GM18505 (cell line): ENCODE measurements at regions not wholly inside any gene's neighbourhood (a gene's known extent, or its start where the extent isn't known, plus 50 kb on each side); places are given as distances from the start of the nearest gene placed in this dataset.

Experiments used
- ATAC-seq: cut with Tn5 transposase; IDR thresholded peaks from one replicate; pipeline ENCODE4 v1.9.1; 2021; ENCODE audit not compliant: unreplicated experiment
- POLR2A ChIP-seq: IDR thresholded peaks from 4 replicates; pipeline ENCODE4 v1.6.1; 2011; ENCODE audit warnings: borderline replicate concordance; ENCODE audit not compliant: insufficient read depth, insufficient read length; ENCODE audit errors: extremely low read depth

DNA sequence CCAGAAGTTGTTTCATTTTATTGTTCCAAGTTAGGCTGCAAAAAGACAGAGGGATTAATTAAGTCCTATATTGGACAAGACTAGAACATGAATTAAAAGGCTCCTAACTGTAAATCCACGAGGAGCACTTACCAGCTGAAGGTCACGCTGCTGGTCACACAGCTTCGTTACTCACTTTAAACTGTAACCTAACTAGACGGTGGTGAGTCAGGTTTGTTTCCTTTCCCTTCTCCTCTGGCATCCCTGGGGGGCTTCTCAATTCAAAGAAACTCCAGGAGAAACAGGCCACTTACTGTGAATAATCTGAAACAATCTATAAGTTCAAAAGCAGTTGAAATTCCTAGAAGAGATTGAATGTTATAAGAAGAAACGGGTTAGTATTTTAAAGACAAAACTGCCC, 331.4 kb downstream of the BCAT1 start:
- no peak for TF ChIP-seq POLR2A
- no peak for ATAC-seq

DNA sequence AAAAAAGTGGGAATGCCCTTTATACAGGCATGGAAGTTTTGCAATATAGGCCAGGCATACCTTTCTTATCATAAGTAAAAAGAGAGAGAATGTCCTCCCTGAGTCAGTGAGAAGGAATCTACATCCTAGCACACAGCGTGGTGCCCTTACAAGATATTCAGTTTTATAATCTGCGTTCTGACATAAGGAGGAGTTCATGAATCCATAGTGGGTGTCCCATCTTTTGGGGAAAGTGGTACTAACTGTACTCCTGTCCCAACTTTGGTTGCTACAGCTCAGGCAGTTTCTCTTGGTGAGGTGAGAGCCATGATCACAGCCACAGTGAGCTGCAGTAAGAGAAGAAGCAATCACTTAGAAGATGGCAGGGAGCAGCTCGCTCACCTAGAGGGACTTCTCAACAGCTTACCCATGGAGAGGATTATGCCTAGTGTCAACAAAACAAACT, 332.9 kb downstream of the BCAT1 start:
- TF ChIP-seq POLR2A: no peak
- ATAC-seq: no peak

DNA sequence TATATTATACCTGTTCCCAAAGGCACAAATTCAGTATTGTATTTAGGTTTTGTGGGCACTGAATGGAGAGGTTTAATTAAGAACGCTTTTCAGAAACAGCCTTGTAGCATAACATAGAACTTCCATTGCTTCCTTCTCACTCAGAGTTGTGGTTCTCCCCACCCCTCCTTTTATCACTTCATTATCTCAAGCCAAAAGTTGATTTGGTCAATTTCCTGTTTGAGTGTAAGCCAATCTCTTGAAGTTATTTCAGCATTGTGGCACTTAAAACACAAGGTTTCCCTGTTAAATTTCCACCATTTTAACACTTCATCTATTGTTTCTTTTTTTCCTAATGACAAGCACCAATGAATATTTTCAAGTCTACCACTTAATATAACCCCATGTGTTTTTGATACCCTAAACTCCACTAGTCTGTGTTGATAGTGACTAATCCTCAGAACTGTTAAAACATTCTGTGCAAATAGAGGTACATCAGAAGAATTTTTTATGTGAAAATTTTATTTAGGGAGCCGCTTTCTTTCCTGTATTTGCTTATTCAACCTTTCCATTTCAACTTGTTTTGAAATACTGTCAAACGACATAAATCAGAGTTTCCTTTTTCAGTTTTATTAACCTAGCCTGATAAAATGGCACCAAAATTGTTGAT, 340.1 kb downstream of the BCAT1 start:
- TF ChIP-seq POLR2A: no peak
- no peak for ATAC-seq

DNA sequence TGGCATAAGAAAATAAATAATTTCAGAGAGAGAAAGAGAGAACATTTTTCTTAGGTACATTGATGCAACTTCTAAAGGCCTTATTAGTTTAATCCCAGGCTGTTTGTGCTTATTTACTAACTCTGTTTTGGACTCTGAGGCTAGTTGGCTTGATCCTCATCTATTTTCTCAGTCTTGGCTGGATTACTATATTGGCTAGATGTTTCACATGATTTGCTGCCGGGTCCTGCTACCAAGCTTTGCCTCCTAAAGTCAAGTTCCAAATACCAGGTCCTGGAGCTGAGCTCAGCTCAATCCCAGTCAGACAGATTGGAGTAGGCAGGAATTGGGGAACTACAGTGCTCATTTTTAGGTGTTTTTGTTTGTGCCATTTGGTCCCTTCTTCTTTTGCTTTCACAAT, 340.8 kb downstream of the BCAT1 start:
- no peak for ATAC-seq
- TF ChIP-seq POLR2A: no peak

DNA sequence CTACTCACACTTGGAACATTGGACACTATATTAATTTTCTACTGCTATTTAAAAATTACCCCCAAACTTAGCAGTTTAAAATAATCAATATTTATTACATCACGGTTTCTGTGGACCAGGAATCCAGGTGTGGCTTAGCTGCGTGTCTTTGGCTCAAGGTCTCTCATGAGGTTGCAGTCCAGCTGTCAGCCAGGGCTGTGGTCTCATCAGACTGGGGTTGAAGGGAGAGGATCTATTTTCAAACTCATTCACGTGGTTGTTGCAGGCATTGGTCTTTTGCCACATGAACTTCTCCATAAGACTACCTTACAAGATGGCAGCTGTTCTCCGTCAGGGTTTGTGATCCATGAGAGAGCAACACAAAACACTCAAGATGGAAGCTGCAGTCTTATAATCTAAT, 343.0 kb downstream of the BCAT1 start:
- TF ChIP-seq POLR2A: no peak
- no peak for ATAC-seq

DNA sequence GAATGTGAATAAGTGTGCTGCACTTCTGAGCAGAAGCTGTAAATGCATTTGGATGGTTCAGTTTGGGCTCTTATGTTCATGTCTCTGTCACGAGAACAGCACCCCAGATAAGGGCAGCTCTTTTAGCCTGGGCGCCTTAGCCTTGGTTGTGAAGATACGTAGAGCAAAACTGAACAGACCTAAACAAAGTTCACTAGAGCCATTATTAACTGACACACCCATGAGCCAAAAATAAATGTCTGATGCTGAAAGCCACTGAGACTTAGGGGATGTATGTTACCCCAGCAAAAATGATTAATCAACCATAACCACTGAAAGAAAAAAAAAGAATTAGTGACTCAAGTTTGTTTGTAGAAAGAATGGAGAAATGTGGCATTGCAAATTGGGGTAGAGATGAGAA, 343.4 kb downstream of the BCAT1 start:
- no peak for TF ChIP-seq POLR2A
- no peak for ATAC-seq

DNA sequence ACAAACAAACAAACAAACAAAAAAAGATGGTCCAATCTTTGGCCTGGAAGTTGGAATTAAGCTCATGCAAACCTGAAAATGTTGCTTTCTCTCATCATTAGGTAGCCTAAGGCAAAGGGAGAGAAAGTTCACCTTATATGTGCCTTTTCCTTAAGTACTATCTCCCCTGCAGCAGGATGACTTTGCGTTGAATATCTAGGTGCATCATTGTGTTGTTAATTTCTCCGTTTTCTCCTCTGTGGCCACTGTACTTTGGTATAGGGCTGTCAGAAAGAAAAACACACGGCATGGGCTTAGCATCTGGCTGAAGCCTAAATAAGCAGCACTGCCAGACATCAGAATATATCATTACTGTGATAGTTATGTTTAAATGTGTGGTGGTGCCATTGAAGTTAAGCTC, 345.5 kb downstream of the BCAT1 start:
- TF ChIP-seq POLR2A: no peak
- no peak for ATAC-seq

DNA sequence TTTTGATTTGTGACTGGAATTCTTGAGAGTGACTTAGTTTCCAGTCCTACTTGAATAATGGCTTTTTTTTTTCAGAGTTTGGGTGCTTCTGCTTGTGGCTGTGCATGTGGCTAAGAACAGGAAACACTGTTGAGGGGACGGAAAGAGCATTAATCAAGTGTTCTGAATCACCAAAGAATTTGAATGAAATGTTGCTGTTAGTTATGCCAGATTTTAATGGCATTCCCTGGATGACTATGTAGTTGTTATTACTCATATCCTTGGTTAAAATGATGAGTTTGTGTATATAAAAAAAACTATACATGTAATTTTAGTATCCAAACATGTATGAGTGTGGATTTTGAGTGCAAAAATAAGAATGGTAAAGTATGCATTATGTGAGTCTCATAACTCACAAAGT, 347.9 kb downstream of the BCAT1 start:
- no peak for ATAC-seq
- TF ChIP-seq POLR2A: no peak

DNA sequence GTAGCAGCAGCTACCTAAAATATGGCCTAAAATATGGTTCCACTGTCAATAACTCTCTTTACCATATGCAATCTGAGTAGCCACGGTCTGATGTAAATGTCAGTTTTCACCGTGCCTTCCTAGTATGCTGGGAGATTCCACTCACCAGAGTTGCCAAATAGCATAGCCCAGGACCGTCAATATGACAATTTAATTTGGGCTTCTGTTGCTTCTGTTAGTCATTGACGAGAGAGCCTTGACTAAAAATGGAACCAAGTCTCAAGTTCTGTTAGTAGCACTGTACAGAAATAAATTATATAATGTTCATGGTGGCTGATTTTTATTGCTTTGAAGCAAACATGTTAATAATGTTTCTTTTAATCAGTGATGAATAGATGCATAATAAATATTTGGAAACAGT, 348.4 kb downstream of the BCAT1 start:
- ATAC-seq: no peak
- TF ChIP-seq POLR2A: no peak

DNA sequence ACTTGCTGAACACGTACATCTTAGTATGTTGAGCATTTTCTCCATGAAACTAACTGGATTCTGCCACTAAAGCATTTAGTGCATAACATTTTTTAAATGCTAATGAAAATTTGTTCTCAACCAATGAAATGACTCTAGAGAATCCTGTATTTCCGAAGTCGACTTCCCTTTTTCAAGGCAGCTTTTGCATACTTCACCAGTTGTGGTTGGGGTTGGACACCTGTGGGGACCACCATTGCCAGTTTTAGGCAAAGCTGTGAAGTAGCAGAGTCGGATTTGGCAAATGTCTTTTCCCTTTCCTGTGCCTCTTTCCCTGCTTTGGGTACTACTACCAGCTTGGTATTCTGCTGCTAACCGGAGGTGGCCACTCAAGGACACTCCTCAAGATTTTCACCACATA, 349.2 kb downstream of the BCAT1 start:
- no peak for TF ChIP-seq POLR2A
- ATAC-seq: no peak

DNA sequence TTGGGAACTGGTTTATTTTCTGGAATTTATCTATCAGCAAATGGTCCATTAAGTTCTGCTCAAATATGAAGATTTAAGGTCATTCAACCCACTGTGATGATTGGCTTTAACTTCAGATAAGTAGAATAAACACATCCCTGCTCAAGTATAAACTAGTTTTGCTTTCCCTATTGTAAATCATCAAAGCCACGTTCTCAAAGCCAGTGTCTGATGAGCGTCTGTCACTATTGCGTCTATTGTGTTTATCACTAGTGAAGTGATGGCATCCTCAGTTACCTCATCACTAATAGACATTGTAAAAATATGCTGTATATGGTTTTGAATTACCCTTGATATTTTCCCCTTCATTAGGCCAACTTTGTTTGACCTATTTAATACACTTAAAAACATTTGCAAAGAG, 351.3 kb downstream of the BCAT1 start:
- ATAC-seq: no peak
- TF ChIP-seq POLR2A: no peak

DNA sequence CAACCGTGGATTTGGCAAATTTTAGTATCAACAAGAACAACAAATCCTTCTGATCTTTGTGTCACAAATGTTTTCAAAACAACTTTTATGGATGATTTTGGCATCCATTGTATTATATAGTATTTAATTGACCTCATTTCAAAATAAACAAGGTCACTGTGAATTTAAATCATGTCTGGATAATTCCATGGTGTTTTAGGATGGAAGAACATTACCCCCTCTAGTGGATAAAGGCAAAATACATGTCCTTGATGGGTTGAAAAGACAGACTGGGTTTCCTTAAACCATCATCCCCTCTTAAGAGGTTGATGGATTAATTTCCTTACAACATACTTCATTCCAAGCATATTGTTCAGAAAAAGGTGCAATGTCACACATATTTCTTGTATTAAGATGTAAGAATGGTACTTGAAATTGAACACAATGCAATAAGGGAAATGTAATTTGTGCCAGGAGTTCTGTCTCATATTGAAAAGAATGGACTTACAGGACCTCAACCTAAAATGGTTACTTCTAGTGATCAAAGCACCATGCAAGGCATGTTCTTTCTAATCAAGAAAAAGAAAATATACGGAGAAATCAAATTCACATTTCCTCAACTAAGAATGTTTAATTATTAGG, 352.0 kb downstream of the BCAT1 start:
- no peak for ATAC-seq
- no peak for TF ChIP-seq POLR2A

DNA sequence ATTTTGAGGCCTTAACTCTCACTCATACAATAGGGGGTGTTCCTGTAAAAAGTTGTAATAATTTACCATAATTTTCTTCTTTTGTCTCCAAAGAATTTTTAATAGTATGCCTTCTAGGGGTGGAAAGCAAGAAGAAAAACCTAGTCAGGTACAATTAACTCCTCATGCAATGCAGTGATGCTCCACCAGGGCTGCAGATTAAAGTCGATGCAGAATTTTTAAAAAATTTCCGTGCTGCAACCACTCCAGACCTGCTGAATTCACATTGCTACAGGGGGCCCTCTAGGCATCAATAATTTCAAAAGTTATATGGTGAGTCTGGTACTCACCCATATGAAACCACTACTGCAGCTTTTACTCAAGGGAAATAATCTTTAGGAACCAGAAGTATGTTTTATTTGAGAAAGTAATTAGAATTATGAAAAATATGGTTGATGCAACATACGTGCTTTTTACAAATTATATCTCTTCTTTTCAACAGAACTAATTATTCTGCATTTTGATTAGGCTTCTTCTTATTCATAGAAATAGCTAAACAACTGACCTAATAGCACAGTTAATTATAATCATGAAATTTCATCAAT, 353.2 kb downstream of the BCAT1 start:
- no peak for ATAC-seq
- TF ChIP-seq POLR2A: no peak

DNA sequence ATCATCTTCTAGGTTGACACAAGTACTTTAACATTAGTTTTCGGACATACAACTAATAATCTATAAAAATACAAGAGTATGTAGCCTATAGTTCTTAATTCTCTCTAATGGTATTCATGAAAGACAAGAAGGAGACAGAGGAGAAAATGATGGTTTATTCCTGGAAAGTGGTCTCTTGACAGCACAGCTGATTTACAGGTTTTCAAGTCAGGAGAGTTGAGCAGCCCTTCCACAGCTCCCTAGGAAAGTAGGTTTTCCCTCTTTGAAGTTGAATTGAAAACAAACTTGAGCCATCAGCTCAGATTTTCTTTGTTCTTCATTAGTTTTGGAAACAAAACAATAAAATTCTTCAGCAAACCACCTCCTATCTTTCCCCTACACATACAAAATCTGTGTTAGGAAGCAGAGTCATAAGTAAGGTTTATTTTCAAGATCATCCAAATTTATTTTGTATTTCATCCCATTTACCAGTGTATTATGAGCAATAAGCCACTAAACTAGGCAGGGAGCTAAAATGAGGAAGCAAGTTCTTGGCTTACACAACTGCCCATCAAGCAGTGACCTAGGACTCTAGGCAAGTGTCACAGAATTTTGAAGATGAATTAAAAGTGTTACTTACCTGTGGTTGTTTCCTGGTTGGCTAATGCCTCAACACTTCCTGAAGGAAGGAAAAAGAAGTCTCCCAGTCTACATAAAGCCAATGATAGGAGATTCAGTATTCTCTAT, 357.0 kb downstream of the BCAT1 start:
- ATAC-seq: no peak
- no peak for TF ChIP-seq POLR2A

DNA sequence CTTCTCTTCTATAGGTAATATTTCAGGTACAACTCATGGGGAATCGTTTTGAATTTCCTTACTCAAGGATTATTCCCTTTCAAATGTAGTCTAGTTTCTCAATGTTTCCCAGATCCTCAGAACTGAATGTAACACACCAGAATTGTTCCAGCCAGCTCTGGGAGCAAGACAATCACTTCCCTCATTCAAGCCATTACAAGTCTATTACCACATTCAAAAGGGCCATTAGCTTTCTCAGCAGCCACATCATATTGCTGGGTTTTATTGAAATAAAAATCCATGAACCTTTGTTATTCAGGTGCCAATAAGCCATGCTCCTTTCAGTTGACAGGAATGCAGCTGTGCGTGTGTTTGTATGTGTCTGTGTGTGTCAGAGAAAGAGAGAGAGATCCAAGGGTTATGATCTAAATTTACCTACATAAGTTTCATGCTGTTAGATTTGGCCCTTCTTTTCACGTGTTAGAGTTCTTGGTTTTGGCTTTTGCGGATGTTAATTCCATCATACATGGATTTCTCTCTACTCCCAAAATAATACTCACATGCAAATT, 357.7 kb downstream of the BCAT1 start:
- TF ChIP-seq POLR2A: no peak
- ATAC-seq: no peak

DNA sequence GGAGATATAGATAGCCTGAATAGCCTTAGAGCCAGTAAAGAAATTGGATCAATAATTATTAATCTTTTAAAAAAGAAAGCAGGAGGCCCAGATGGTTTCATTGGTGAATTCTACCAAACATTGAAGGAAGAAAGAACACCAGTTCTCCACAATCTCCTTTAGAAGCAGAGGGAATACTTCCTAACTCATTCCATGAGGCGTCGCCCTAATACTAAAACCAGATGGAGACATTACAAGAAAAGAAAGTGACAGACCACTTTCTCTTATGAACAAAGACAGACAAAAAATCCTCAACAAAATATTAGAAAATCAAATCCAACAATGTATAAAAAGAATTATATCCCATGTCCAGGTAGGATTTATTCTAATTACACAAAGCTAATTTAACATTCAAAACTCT, 362.6 kb downstream of the BCAT1 start:
- TF ChIP-seq POLR2A: no peak
- no peak for ATAC-seq
